ENCODE measurements at regions not wholly inside any gene's neighbourhood (a gene's known extent, or its start where the extent isn't known, plus 50 kb on each side); places are given as distances from the start of the nearest gene placed in this dataset.

GRCh38 chr13:59447846-59448620, 715.7 kb downstream of the DIAPH3 start:
- H3K4me3 ChIP-seq: no peak overlapping the region
- Mint-ChIP-seq H3K27ac (peak overlapping the region; percentile 90), H3K27me3 (ENCODE audit: insufficient read depth, low read depth, poor library complexity) (peaks cover 12% of the 10 kb centered on the region), H3K4me1 (peaks cover 70% of the 10 kb centered on the region), H3K4me3 (no peak overlapping the region; the same call in 2 of the 3 replicates), H3K9me3 (no peaks in the 10 kb centered on the region), H3K36me3 (ENCODE audit: low read depth) (no peaks in the 10 kb centered on the region)
- H3K9me2 ChIP-seq (ENCODE audit: insufficient read depth): no peaks in the 10 kb centered on the region
- TF ChIP-seq ZNF331 (CRISPR knock-in tag; IDR thresholded peaks at IDR 0.05; ENCODE audit: low read depth) (no peak), EZH2 (IDR thresholded peaks at IDR 0.05; ENCODE audit: low read depth, unreplicated experiment) (no peak), POLR2AphosphoS5 (IDR thresholded peaks at IDR 0.05; ENCODE audit: low read depth) (peak; percentile 45), NANOG (IDR thresholded peaks at IDR 0.05; ENCODE audit: borderline replicate concordance) (peak; percentile 99), ETS1 (IDR thresholded peaks at IDR 0.05) (no peak), EZH2phosphoT487 (IDR thresholded peaks at IDR 0.05; ENCODE audit: unreplicated experiment) (no peak), ZNF114 (CRISPR knock-in tag; IDR thresholded peaks at IDR 0.05) (peak; percentile 89; the same call in 1 of the 2 replicates), ZNF462 (CRISPR knock-in tag; IDR thresholded peaks at IDR 0.05) (peak; percentile 34; the same call in 1 of the 2 replicates), JUNB (IDR thresholded peaks at IDR 0.05; ENCODE audit: unreplicated experiment) (no peak), CTCF (conservative IDR thresholded peaks at IDR 0.05; ENCODE audit: low read depth in 2 of 2) (no peak), CREB1 (CRISPR knock-in tag; IDR thresholded peaks at IDR 0.05; ENCODE audit: low read depth) (no peak; the same call in 1 of the 2 replicates), STAT1 (IDR thresholded peaks at IDR 0.05; ENCODE audit: unreplicated experiment) (no peak)
- TF ChIP-seq, protein P1, sequence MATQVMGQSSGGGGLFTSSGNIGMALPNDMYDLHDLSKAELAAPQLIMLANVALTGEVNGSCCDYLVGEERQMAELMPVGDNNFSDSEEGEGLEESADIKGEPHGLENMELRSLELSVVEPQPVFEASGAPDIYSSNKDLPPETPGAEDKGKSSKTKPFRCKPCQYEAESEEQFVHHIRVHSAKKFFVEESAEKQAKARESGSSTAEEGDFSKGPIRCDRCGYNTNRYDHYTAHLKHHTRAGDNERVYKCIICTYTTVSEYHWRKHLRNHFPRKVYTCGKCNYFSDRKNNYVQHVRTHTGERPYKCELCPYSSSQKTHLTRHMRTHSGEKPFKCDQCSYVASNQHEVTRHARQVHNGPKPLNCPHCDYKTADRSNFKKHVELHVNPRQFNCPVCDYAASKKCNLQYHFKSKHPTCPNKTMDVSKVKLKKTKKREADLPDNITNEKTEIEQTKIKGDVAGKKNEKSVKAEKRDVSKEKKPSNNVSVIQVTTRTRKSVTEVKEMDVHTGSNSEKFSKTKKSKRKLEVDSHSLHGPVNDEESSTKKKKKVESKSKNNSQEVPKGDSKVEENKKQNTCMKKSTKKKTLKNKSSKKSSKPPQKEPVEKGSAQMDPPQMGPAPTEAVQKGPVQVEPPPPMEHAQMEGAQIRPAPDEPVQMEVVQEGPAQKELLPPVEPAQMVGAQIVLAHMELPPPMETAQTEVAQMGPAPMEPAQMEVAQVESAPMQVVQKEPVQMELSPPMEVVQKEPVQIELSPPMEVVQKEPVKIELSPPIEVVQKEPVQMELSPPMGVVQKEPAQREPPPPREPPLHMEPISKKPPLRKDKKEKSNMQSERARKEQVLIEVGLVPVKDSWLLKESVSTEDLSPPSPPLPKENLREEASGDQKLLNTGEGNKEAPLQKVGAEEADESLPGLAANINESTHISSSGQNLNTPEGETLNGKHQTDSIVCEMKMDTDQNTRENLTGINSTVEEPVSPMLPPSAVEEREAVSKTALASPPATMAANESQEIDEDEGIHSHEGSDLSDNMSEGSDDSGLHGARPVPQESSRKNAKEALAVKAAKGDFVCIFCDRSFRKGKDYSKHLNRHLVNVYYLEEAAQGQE (IDR thresholded peaks at IDR 0.05; ENCODE audit: unreplicated experiment): no peak
- H3K4me1 ChIP-seq (ENCODE audit: insufficient read depth): peaks cover 46% of the 10 kb centered on the region
- ATAC-seq: peak; percentile 95
- no peak overlapping the region for H2AFZ ChIP-seq
- H3K27ac ChIP-seq (ENCODE audit: low read depth): peak overlapping the region; percentile 78
- H3K36me3 ChIP-seq (ENCODE audit: insufficient read depth): no peaks in the 10 kb centered on the region
- no peaks in the 10 kb centered on the region for H4K20me1 ChIP-seq (replicated peaks; ENCODE audit: insufficient read depth)
- DNase-seq (ENCODE audit: low spot score): peak; percentile 98
- H3K27me3 ChIP-seq (ENCODE audit: insufficient read depth): 0 out of 2 replicates have a peak, but pooled peaks cover 12% of the 10 kb centered on the region
- H3K79me2 ChIP-seq (replicated peaks; ENCODE audit: insufficient read depth): no peaks in the 10 kb centered on the region
- H3K4me2 ChIP-seq: peak overlapping the region; percentile 0
- no peaks in the 10 kb centered on the region for H3F3A ChIP-seq (replicated peaks; ENCODE audit: low read depth)

All from GM23338 (cell line).